ENCODE measurements at regions not wholly inside any gene's neighbourhood (a gene's known extent, or its start where the extent isn't known, plus 50 kb on each side); places are given as distances from the start of the nearest gene placed in this dataset.

DNA sequence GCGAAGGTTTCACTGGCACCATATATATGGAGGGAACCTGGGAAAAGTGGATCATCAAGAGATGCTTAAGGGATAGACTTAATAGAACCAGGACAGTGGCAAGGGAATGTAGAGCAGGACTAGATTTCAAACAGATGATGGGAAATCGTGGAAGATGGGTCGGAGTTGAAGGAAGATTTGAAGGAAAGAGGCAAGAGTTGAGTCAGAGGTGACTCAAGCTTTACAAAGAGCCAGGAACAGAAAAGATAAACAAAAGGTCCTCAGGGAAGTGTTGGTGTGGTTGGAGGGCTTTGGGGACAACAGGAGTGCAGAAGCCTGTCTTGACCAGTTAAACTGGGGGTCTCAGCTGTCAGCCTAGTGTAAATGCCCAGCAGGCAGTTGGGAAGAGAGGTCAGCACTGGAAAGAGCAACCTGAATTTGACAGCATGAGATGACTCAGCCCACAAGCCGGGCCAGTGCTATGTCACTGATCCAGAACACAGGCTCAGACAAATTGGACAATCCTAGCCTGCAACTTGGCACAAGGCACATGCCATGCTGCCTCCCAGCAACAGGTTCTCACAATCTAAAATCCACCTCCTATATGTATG is 230.5 kb downstream of the IDS start:
- no peak for DNase-seq

DNA sequence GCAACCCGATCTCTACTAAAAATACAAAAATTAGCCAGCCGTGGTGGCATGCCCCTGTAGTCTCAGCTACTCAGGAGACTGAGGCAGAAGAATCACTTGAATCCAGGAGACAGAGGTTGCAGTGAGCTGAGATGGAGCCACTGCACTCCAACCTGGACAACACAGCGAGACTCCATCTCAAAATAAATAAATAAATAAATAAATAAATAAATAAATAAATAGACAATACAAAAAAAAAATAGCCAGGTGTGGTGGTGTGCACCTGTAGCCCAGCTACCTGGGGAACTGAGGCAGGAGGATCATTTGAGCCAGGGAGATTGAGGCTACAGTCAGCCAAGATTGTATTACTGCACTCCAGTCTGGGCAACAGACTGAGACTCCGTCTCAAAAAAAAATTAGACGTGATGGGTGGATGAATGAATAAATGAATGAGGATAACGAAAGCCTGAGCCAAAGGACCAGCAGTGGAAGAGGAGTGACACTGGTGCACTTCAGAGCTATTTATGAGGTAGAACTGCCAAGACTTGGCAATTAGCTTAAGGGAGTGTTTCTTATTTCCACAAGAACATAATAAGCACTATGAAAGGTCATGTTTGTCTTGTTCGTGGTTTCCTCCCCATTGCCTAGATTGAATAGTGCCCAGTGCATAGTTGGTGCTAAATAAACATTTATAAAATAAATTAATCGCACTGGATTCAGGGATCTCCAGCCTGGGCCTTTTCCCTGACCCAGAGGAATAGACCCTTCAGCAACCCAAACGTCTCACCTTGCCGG is 232.2 kb downstream of the IDS start:
- DNase-seq = no peak

DNA sequence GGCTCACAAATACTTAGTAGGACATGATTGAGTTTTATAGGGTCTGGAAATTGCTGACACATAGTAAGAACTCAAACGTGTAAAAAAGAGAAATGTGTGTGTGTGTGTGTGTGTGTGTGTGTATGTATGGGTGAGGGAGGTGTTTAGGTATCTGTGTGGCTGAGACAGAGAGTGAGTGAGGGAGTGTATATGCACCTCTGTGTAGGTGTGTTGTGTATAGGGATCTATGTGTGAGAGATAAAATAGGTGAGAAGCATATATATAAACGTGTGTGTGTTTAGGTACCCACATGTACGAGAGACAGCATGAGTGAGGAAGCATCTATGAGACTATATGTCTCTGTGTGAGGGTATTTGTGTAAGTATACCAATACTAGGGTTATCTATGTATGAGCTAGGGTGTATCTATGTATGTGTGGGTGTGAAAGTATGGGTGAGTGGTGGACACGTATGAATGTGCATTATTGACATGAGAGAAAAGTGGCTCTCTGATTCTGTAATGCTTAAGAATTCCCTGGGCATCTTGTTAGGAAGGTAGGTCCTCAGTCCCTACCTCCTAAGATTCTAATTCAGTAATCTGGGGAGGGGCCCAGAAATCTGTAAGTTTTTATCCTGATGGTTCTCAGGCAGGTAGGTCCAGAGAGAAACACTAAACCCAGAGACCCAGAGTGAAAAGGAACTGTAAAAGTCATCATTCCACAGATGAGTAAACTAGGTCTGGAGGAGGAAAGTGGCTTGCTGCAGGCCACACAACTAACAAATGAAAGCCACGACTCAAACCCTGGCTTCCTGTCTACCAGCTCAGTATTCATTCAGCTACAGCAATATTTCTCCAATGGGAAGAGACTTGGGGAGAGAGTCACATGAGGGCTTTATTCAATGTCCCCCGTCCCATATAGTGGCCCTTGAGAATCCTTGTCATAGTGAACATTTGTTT is 237.0 kb downstream of the IDS start:
- no peak for DNase-seq

DNA sequence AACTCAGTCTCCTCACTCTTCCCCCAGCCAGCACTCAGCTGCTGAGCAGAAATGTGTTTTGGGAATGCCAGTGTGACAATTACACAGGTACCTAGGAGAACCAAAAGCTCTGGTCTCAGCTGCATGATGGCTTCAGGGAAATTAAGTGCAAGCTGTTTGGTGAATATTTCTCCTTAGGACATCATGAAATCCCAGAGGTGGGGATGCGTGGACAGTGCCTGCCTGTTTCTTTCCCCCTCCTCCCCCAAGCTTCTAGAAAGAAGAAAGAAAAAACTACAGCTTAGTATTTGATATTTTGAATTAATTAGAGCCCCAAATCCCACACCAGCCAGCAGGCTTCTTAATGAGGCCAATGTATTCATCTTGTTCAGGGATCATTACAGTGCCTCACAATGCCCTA is 243.0 kb downstream of the IDS start:
- no peak for DNase-seq

DNA sequence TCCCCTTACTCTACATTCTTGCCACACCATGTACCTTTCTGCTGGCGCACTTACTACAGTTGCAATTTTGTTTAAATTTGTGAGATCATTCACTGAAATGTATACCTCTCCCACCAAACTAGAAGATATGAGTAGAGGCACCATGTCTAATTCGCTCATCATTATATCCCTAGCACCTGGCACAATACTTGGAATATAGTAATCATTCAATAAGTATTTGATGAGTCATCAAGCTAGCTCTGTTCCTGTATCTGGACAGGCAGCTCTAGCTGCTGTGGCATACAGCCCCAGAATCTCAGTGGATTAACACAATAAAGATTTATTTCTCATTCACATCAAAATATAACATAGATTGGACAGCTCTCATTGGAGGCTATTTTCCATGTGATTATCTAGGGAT is 245.9 kb downstream of the IDS start:
- no peak for DNase-seq

DNA sequence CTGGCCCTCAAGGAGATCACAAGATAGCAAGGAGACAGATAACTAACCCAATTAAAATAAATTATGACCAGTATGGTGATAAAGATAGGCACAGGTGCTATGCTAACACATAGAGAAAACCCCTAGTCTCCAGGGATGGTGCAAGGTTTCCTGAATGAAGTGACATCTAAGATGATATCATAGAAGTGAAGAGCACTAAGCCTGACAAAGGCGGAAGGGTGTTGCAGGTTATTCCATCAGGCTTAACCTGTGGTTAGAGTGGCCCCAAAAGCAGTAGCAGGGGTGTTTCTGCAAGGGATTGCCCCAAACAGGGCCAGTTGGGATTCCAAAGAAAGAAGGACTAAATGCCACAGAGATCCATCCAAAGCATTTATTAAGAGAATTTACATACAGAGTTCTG is 249.2 kb downstream of the IDS start:
- no peak for DNase-seq

DNA sequence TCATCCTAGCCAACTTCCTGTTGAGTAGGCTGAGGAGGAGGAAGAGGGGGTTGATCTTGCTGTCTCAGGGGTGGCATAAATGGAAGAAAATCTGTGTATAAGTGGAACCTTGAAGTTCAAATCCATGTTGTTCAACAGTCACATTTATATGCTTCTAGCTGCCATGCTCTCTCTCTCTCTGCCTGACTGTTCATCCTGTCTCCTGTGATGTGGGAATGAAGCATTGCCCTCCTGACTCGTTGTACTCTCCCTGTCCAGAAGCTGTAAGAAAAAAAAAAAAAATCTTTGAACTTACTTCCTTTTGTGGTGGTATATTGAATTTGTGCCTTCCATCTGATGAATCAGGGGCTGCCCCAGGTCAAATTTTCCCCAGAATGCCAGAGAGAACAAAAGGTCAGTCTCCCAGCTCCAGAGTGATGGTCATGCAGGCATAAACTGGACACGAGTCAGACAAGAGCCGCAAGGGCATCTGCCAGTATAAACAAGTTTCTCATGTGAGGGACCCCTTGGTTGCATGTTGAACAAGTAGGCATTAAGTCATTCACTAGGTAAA is 257.0 kb downstream of the IDS start:
- no peak for DNase-seq

DNA sequence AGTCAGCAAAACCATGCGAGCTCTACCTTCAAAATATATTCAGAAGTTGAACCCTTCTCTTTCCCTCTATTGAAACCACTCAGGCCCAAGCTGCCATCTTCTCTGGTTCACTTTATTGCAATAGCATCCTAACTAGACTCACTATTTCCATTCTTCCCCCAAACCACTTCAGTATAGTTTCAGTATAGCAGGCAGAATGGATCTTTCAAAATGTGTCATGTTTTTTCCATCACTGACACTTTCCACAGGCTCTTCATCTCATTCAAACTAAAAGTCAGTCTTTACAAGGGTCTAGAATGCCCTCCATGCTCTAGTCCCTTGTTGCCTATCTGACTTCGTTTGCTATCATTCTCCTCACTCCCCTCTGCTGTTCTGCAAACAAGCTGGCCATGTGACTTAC is 274.4 kb downstream of the IDS start:
- DNase-seq = no peak

DNA sequence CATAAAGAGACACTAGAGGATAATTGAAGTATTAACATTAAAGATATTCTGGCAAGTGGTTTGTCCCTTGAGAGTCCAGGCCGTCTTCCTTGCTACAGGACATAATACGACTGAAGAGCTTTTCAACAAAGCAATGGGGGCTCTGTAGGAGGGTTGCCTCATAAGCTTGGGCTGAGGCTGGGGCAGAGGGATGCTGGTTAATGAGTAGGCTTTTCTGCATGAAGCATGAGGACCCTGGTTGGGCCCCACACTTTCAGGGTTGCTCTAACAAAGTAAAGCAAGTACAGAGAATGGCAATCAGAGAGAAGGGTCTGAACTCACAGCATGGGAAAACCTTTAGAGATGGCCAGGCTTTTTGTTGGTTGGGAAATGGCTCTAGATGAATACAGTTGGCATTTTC is 281.3 kb downstream of the IDS start:
- DNase-seq = no peak

DNA sequence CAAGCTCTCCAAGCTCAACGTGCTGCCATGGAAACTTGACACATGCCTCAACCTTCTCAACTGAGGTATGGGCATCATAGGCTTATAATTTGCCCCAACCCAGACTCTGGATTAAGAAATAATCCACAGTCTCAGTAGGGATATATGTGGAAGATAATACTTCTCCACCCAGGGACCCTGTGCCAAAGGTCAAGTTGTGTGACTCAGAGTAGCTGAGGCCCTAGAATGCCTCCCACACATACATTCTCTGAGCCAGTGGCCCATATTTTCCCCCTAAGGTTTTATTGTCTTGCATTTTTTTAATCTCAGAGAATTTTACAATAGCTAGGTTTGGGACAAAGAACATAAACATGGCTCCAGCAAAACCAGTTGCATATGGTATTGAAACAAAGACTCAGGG is 283.1 kb downstream of the IDS start:
- no peak for DNase-seq

DNA sequence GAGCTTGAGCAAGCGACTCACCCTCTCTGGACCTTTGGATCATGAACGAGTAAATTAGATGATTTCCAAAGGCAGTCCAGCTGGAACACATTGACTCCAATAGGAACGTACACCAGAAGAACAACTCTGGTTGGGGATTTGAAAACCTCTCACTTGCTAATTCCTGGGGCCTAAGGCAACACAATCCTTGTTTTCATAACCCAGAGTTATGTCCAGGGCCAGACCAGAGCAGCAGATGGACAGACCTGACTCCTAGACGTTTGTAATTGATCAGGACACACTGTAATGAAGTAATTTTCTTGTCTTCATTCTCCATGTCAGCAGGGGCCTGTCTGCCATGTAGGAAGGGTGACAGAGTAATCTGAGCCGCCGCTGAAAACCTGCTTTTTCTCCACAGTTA is 283.9 kb downstream of the IDS start:
- DNase-seq = no peak

DNA sequence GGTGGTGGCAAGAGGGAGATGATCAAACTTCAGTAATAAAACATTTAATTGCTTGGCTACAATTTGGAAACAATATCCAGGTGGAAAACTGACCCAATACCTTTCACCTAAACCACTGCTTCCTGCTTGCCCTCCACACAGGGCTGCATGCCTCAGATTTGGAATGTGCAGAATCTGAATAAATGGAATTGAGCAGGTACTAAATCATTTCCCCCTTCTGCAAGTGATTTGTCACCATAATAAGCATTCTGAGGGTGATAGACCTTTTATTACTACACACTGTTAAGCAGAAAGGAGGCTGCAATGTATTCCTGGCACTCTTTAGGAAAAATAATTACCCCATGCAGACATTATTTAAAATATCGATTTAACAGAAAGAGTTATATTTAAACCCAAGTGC is 291.8 kb downstream of the IDS start:
- DNase-seq = no peak

DNA sequence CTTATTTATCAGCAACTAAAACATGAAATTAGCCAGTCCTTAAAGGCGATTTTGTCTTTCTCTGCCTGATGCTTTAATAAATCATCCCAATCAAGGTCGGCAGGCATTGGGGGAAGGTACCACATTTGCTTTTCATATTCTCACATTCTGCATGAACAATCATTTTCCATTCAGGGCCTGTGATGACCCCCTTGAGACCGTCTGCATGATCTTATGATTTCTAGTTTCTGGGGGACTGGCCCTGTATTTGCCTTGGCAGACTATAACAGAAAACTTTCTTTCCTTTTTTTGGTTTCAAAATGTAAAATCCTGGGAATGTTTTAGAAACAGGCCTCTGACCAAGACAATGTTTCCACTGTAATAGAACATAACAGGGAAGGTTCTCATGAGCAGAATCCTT is 296.8 kb downstream of the IDS start:
- peak; percentile 36 for DNase-seq

DNA sequence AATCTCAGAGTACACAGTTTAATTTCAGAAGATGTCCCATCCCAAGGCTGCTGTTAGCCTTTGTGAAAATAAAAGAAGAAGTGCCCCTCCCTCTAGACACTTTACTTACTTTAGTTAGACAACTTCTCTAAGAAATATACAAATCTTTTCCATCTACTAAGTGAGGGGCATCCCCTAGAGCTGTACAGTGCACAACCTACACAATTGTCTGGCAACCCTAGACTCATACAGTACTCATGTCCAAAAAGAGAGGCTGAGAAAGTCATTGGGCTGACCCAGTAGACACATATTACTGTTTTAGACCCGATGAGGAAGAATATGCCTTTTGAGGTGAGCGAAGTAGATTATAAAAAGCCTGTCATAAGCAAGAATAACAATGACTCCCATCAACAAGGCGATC is 297.6 kb downstream of the IDS start:
- DNase-seq = no peak

DNA sequence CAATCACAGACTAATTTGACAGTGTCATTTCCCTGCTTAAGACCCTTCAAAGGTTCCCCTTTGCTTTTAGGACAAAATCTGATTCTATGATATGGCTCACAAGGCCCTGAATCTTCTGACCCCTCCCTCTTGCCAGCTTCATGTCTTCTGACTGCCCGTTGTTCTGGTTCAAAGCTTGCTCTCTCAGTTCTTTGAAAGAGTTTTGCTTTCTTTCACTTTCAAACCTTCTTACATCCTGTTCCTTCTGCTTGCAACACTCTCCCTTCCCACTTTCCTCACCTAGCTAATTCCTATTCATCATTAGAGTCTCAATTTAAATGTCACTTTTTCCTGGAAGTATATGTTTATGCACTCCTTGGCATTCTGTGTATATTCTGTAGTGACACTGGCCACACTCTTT is 299.2 kb downstream of the IDS start:
- no peak for DNase-seq

DNA sequence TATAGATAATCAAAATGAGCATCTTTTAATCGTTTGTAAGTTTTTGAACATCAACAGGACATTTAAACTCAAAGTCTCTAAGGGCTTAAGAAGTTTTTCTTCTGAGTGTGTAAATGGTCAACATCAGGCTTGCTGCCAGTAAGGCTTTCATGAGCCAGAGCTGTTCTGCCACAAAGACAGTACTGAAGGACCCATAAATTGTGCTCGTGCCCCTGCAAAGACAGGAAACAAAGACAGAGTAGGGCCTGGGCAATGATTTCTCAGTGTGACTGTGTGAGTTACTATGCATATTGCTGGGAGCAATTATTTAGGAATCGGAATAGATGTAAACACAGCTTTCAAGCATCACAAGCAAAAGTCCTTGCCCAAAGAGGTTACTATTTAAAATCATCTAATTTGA is 300.0 kb downstream of the IDS start:
- no peak for DNase-seq

DNA sequence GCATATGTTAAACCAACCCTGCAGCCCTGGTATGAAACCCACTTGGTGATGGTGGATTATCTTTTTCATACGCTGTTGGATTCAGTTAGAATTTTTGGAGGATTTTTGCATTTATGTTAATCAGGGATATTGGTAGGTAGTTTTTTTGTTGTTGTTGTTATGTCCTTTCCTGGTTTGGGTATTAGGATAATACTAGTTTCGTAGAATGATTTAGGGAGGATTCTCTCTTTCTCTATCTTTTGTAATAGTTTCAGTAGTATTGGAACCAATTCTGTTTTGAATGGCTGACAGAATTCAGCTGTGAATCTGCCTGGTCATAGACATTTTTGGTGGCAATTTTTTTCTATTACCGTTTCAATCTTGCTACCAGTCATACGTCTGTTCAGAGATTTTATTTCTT is 305.4 kb downstream of the IDS start:
- no peak for DNase-seq

DNA sequence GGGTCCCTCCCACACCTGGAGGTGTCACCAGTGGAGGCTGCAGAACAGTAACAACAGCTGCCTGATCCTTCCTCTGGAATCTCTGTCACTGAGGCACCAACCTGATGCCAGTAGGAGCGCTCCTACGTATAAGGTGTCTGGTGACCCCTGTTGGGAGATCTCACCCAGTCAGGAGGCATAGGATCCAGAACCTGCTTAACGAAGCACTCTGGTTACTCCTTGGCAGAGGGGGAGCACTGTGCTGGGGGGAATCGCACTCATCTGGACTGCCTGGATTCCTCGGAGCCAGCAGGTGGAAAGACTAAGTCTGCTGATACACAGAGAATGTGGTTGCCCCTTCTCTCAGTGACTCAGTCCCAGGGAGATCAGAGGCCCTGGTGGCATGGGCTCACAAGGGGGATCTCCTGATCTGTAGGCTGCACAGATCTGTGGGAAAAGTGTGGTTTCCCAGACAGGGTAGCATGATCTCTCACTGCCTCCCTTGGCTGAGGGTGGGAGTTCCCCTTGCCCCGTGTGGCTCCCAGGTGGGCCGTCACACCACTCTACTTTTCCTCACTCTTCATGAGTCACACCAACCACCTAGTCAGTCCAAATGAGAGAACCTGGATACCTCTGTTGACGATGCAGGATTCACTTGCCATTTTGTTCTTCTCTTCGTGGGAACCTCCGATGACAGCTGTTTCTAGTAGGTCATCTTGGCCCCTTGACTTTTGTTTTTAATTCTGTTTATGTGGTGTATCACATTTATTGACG is 305.9 kb downstream of the IDS start:
- no peak for DNase-seq

DNA sequence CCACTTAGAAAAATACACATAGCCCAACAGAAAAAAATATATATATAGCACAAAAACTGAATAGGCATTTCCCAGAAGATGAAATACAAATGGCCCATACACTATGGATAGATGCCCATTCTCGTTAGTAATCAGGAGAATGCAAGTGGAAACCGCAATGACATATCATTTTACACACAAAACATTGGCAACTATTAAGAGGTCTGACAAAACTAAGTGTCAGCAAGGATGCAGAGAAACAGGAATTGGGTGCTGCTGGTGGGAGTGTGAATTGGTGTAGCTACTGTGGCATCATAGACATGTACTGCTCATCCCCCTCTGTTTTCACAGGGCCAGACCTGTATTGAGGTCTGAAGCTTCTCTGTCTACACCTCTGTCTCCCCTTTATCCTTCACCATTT is 320.0 kb downstream of the IDS start:
- DNase-seq = no peak

DNA sequence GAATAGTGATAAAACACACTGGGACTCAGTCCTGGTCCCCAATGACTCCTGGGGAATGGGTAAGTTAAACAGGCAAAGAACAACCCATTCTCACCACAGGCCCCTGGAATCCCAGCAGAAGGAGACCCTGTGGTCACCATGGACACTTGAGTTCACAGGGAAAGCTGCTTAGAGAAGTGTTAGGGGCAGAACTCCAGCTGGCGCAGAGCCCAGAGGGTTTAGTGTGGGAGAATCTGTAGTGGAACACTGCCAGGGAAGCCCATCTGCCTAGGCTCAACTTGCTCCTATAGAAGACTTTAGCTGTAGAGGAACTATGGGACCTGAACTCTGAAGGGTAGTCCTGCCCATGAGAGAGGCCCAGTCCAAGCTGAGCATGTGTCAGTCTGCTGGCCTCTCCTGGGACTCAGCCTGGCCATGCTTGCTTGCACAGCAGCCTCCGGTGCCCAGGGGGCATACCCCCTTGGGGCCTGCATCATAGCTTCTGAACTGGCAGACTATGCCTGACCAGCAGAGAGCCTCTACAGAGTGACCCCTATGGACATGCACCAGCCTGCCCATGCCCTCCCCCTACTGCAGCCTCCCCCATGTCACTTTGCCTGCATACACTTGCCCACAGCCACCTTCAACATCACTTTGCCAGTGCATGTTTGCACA is 343.5 kb downstream of the IDS start:
- DNase-seq = no peak

DNA sequence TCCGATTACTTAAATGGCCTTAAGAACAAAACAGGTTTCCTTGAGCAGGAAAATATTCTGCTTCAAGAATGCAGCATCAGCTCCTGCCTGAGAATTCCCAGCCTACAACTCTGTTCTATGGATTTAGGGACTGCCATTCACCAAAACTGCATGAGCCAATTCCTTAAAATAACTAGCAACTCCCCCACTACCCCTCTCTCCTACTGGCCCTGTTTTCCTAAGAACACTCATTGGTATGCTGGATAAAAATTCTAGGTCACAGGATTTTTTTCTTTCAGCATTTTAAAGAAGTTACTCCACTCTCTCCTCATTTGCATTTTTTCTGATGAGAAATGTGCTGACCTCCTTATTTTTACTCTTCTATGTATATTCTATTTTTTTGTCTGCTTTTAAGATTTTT is 347.1 kb downstream of the IDS start:
- no peak for DNase-seq

DNA sequence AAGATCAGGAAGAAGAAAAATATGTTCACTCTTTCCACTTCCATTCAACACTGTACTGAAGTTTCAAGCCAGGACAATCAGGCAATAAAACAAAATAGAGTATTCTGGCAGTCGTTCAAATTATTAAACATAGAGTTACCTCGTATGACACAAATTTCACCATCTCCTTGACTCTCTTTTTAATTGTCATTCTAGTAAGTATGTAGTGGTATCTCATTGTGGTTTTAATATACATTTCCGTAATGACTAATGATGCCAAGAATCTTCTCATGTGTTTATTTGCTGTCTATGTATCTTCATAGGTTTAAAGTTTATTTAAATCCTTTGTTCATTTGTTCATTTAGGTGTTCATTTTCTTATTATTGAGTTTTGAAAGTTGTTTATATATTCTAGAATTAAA is 352.2 kb downstream of the IDS start:
- no peak for DNase-seq

Data from left hindlimb (tissue), 1 donor.